Omental fat pad (tissue), 3 donors: ENCODE measurements at regions not wholly inside any gene's neighbourhood (a gene's known extent, or its start where the extent isn't known, plus 50 kb on each side); places are given as distances from the start of the nearest gene placed in this dataset.

ENCODE experiments used
- ATAC-seq: fragments of 150-250 bp; one replicate; pipeline ENCODE4 v1.9.1; 2016; ENCODE audit warnings: mild to moderate bottlenecking, moderate library complexity; ENCODE audit not compliant: low FRiP score
- DNase-seq: peaks from one replicate; pipeline ENCODE4 v3.0.0-alpha.2; 2019; ENCODE audit warnings: low spot score
- CTCF ChIP-seq, 3 donors: fragments of 450-650 bp; IDR thresholded peaks; one replicate each; pipeline ENCODE4 v1.5.1; 2016 to 2017; ENCODE audit warnings: antibody characterized with exemption in 3 of 3, mild to moderate bottlenecking in 3 of 3, moderate library complexity in 2 of 3

DNA sequence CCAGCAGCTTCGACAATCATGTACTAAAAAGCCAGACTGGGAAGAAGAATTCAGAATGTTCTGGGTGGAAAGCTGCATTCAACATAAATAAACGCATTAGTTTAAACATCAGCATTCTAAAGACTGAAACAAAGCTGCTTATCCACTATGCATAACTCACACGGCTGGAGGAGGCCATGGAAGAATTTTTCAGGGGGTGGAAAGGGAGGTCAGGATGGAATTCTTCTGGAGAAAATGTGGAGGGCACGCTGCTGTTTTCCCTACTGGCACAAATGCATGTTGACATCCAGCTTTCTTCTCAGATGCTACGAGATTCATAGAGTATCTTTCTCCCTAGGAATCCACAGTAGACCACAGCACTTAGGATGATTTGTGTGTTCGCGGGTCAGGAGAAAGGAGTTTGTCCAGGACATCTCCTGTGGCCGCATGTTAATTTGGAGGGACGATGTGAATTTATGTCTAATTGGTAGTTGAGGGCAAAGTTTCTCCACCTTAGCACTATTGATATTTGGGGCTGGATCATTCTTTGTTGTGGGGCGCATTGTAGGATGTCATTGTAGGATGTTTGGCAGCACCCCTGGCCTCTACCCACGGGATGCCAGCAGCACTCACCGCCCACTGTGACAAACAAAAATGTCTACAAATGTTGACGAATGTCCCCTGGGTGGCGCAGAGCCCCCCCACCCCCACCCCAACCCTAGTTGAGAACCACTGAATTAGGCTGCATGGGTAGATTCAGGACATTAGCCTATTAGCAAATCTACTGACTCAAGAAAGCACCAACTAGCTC lies 86.5 kb upstream of the KAZN start:
- no peak for TF ChIP-seq CTCF (IDR thresholded peaks at IDR 0.05)
- no peak for DNase-seq
- ATAC-seq, result no peak

- DNase-seq, result no peak
- ATAC-seq, result no peak
- TF ChIP-seq CTCF (IDR thresholded peaks at IDR 0.05), result no peak
These were observed 85.4 kb upstream of the KAZN start for GRCh38 chr1:14513111-14513510.

DNA sequence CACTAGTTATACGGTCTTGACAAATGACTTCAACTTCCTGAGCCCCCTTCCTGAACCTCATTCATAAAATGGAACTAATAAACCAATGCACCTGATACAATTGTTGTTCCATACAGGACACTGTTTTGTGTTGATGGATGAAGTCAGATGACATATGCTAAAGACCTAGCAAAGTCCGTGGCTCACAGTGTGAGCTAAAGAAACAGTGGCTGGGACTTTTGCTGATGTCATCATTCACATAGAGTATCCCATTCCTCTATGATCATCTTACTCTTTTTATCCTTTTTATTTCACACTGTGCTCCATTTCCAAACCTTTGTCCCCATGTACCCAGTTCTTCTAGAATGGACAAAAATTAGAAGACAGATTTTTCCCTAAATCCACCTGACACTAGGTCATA lies 83.7 kb upstream of the KAZN start:
- TF ChIP-seq CTCF (IDR thresholded peaks at IDR 0.05), result no peak
- DNase-seq (no peak), ATAC-seq (no peak)

DNA sequence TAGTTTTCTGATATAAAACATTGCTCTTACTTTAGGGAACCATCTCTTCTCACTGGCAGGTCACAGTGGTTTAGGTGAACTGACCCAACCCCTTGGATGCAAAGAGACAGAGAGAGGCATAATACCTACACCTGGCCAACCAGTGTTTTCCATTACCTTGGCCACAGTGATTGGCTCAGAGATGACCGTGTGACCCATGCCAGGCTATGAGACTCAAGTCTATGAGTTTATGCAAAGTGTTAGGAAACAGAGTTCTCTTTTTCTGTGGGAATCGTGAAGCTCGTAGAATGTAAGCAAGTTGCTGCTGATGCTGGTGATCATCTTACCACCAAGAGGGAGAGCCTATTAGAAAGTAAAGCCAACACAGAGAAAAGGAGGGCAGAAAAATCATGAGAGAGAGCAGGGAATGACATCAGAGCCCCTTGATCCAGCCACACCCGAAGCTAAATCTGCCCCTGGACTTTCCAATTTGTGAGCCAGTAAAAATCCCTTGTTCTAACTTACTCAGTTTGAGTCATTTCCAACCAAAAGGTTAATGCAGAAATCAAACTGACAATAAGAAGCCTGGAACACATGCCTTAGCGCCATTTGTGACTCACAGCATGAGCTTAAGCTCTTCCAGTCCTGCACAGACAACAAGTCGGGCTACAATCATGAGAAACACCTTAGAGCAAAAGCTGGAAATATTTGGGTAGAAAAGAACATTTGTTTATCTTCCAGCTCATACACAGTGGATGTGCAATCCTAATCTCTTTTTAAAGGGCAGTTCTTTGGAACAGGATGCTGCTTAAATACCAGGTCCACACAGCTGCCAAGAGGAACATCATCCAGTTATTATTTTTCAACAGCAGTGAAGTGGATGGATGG lies 81.3 kb upstream of the KAZN start:
- DNase-seq (no peak), ATAC-seq (peak; percentile 88)
- TF ChIP-seq CTCF (IDR thresholded peaks at IDR 0.05), result no peak

GRCh38 chr1:14517841-14518180 lies 80.7 kb upstream of the KAZN start:
- DNase-seq, result no peak
- no peak for ATAC-seq
- TF ChIP-seq CTCF (IDR thresholded peaks at IDR 0.05), result no peak

DNA sequence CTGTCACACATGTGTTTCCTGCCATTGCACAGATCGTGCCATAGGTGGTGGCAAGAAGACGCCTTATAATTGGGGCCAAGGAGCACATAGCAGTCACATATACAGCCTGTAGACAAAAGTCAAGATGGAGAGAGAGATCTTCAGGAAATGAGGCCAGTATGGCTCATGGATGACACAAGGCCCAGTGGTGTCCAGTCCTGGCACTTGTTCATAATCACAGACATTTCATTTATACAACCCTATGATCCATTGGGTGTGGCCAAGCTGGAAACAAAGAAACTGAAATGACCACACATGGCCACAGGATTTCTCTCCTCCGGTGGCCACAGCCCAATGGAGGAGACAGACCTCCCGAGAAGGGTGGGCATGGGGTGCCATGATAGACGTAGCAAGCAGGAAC lies 78.5 kb upstream of the KAZN start:
- DNase-seq (no peak), ATAC-seq (no peak)
- TF ChIP-seq CTCF (IDR thresholded peaks at IDR 0.05), result no peak
